ENCODE measurements at regions not wholly inside any gene's neighbourhood (a gene's known extent, or its start where the extent isn't known, plus 50 kb on each side); places are given as distances from the start of the nearest gene placed in this dataset.

- H3K36me3 ChIP-seq (ENCODE audit: control insufficient read depth in 2 of 2, insufficient read depth in 1 of 2, low read length in 2 of 2) = no peaks in the 10 kb centered on the region
- no peaks in the 10 kb centered on the region for H3K4me1 ChIP-seq (ENCODE audit: control insufficient read depth, insufficient read depth, low read length)
- CTCF ChIA-PET = interaction anchor here (0.6 kb wide), 1 partner anchor 28 kb away, joined by 5 read pairs; no protein-coding TSS in a partner anchor
- no peak overlapping the region for H3K27ac ChIP-seq (ENCODE audit: extremely low read depth, low read depth, low read length)
- H3K9me3 ChIP-seq (ENCODE audit: control insufficient read depth, insufficient read depth, low read depth, low read length) = no peaks in the 10 kb centered on the region
- no peak overlapping the region for H3K4me3 ChIP-seq (ENCODE audit: low read depth, low read length)
- POLR2A ChIA-PET = no interaction called here
- TF ChIP-seq ZFP41 (tag by site-specific recombination; IDR thresholded peaks at IDR 0.05; ENCODE audit: borderline replicate concordance) = no peak
- no peak for TF ChIP-seq PRDM10 (tag by site-specific recombination; IDR thresholded peaks at IDR 0.05)
- no peak for TF ChIP-seq ZNF544 (tag by site-specific recombination; IDR thresholded peaks at IDR 0.05)
- no peak for TF ChIP-seq ZNF174 (tag by site-specific recombination; IDR thresholded peaks at IDR 0.05)
- no peak for TF ChIP-seq CTCF (tag by site-specific recombination; IDR thresholded peaks at IDR 0.05)
- TF ChIP-seq ZNF157 (tag by site-specific recombination; IDR thresholded peaks at IDR 0.05) = no peak
- TF ChIP-seq ZBTB48 (tag by site-specific recombination; IDR thresholded peaks at IDR 0.05) = no peak
- no peak for TF ChIP-seq ZNF175 (tag by site-specific recombination; IDR thresholded peaks at IDR 0.05)
- no peak for TF ChIP-seq ZNF664 (tag by site-specific recombination; IDR thresholded peaks at IDR 0.05)
- no peak for TF ChIP-seq ZNF48 (tag by site-specific recombination; IDR thresholded peaks at IDR 0.05)
- TF ChIP-seq ZNF768 (tag by site-specific recombination; IDR thresholded peaks at IDR 0.05) = no peak
- TF ChIP-seq BCL11B (tag by site-specific recombination; IDR thresholded peaks at IDR 0.05; ENCODE audit: low read depth) = no peak
- no peak for TF ChIP-seq ZNF274 (IDR thresholded peaks at IDR 0.05; ENCODE audit: low read length)
- TF ChIP-seq ZNF274 (tag by site-specific recombination; IDR thresholded peaks at IDR 0.05; ENCODE audit: borderline replicate concordance) = no peak
Observed at GRCh38 chr13:34752283-34752960, 189.6 kb upstream of the NBEA start.

- no peaks in the 10 kb centered on the region for H3K9me3 ChIP-seq (ENCODE audit: control insufficient read depth, insufficient read depth, low read depth, low read length)
- no peaks in the 10 kb centered on the region for H3K36me3 ChIP-seq (ENCODE audit: control insufficient read depth in 2 of 2, insufficient read depth in 1 of 2, low read length in 2 of 2)
- H3K27ac ChIP-seq (ENCODE audit: extremely low read depth, low read depth, low read length) = no peak overlapping the region
- H3K4me1 ChIP-seq (ENCODE audit: control insufficient read depth, insufficient read depth, low read length) = no peaks in the 10 kb centered on the region
- no peak overlapping the region for H3K4me3 ChIP-seq (ENCODE audit: low read depth, low read length)
- TF ChIP-seq WT1 (tag by site-specific recombination; IDR thresholded peaks at IDR 0.05) = no peak
- no peak for TF ChIP-seq ZNF623 (tag by site-specific recombination; IDR thresholded peaks at IDR 0.05)
- TF ChIP-seq TCF7L2 (IDR thresholded peaks at IDR 0.05; ENCODE audit: borderline replicate concordance, low read depth, low read length) = no peak
- TF ChIP-seq SALL2 (tag by site-specific recombination; IDR thresholded peaks at IDR 0.05; ENCODE audit: borderline replicate concordance) = no peak
- TF ChIP-seq ZNF202 (tag by site-specific recombination; IDR thresholded peaks at IDR 0.05; ENCODE audit: borderline replicate concordance) = no peak
- no peak for TF ChIP-seq KLF16 (tag by site-specific recombination; IDR thresholded peaks at IDR 0.05)
- no peak for TF ChIP-seq ZNF488 (tag by site-specific recombination; IDR thresholded peaks at IDR 0.05)
- TF ChIP-seq ZNF366 (tag by site-specific recombination; conservative IDR thresholded peaks at IDR 0.05) = no peak
- TF ChIP-seq ZNF501 (tag by site-specific recombination; IDR thresholded peaks at IDR 0.05) = no peak
- ChIA-PET CTCF (no interaction called here), POLR2A (no interaction called here)
Observed at GRCh38 chr13:34756136-34756535, 185.9 kb upstream of the NBEA start.
